ENCODE measurements at regions not wholly inside any gene's neighbourhood (a gene's known extent, or its start where the extent isn't known, plus 50 kb on each side); places are given as distances from the start of the nearest gene placed in this dataset.

GRCh38 chr1:11338284-11338924, 65.4 kb downstream of the UBIAD1 start:
- no peak for DNase-seq

- no peak for DNase-seq
Measured at GRCh38 chr1:11339346-11340232, 66.6 kb downstream of the UBIAD1 start.

- DNase-seq = no peak
Measured at GRCh38 chr1:11340233-11340632, 67.2 kb downstream of the UBIAD1 start.

- peak in 4 of 56 donors; percentile 5 to 11 (median 8) for DNase-seq
Measured at GRCh38 chr1:11341901-11342552, 69.0 kb downstream of the UBIAD1 start.

GRCh38 chr1:11342621-11343032, 69.6 kb downstream of the UBIAD1 start:
- DNase-seq = no peak

- no peak for DNase-seq
Measured at GRCh38 chr1:11345971-11346715, 73.1 kb downstream of the UBIAD1 start.

GRCh38 chr1:11350265-11350664, 77.3 kb downstream of the UBIAD1 start:
- DNase-seq = no peak

GRCh38 chr1:11352058-11352715, 79.2 kb downstream of the UBIAD1 start:
- no peak for DNase-seq

- DNase-seq = no peak
Measured at GRCh38 chr1:11352816-11353799, 80.1 kb downstream of the UBIAD1 start.

GRCh38 chr1:11354893-11355553, 82.0 kb downstream of the UBIAD1 start:
- peak in 22 of 56 donors; percentile 6 to 89 (median 52) for DNase-seq

- peak in 52 of 56 donors; percentile 26 to 90 (median 75) for DNase-seq
Measured at GRCh38 chr1:11355559-11356475, 82.8 kb downstream of the UBIAD1 start.

- DNase-seq = peak in 32 of 56 donors; percentile 3 to 65 (median 30)
Measured at GRCh38 chr1:11357276-11357675, 84.3 kb downstream of the UBIAD1 start.

- no peak for DNase-seq
Measured at GRCh38 chr1:11358984-11359383, 86.0 kb downstream of the UBIAD1 start.

- DNase-seq = no peak
Measured at GRCh38 chr1:11362547-11363021, 89.6 kb downstream of the UBIAD1 start.

- no peak for DNase-seq
Measured at GRCh38 chr1:11364170-11364569, 91.2 kb downstream of the UBIAD1 start.

- DNase-seq = no peak
Measured at GRCh38 chr1:11365744-11366387, 92.9 kb downstream of the UBIAD1 start.

Data from amygdala (tissue), 56 donors.